IMR-90 (cell line): ENCODE measurements at regions not wholly inside any gene's neighbourhood (a gene's known extent, or its start where the extent isn't known, plus 50 kb on each side); places are given as distances from the start of the nearest gene placed in this dataset.
"Not testable (repeated sequence)": the region's sequence is repeated elsewhere in the genome, so short reads cannot be mapped to it uniquely, and the experiment has no call there.

Experiments used
- ATAC-seq: fragments of 200-7000 bp; cut with Tn5 transposase; 2 replicates; pipeline ENCODE4 v1.9.1; 2020; ENCODE audit warnings: low read depth, mild to moderate bottlenecking, moderate library complexity
- BruUV-seq: library from RNA; stranded (reverse); fragments of 400-500 nt; replicated peaks from 2 replicates; lab custom pipeline; 2021; lab: Mats Ljungman, UMichigan
- CTCF ChIA-PET: fragments of 300-600 bp; formaldehyde crosslinking; extraction: SDS; loops from one replicate; lab custom pipeline; 2021; ENCODE audit warnings: antibody characterized with exemption; lab: Yijun Ruan, JAX
- POLR2A ChIA-PET: fragments of 300-600 bp; sonication (Branson Sonifier 250); formaldehyde crosslinking; loops from one replicate; lab custom pipeline; 2022; ENCODE audit warnings: antibody characterized with exemption; ENCODE audit not compliant: unreplicated experiment; lab: Charles Lee
- DNase-seq: peaks from one replicate; pipeline ENCODE4 v3.0.0; 2013
- H2AFZ ChIP-seq: replicated peaks from 2 replicates; pipeline ENCODE3; 2013; ENCODE audit warnings: low read length, mild to moderate bottlenecking; ENCODE audit not compliant: poor library complexity
- H2AK5ac ChIP-seq: 2 replicates; pipeline ENCODE4 v1.6.1; 2013; ENCODE audit warnings: low read depth, low read length, inconsistent platforms
- H2AK9ac ChIP-seq: replicated peaks from 2 replicates; pipeline ENCODE3; 2013; ENCODE audit warnings: mild to moderate bottlenecking, low read depth, low read length, moderate library complexity; ENCODE audit not compliant: poor library complexity
- H2BK120ac ChIP-seq: 2 replicates; pipeline ENCODE4 v1.6.1; 2013; ENCODE audit warnings: low read depth, low read length, inconsistent platforms
- H2BK15ac ChIP-seq: 3 replicates; pipeline ENCODE4 v1.6.1; 2013; ENCODE audit warnings: low read depth, low read length, inconsistent platforms
- H2BK20ac ChIP-seq: 2 replicates; pipeline ENCODE4 v1.6.1; 2013; ENCODE audit warnings: low read depth, mild to moderate bottlenecking, inconsistent platforms, low read length, moderate library complexity
- H2BK5ac ChIP-seq: 2 replicates; pipeline ENCODE4 v1.6.1; 2013; ENCODE audit warnings: mild to moderate bottlenecking, low read depth, low read length, inconsistent platforms; ENCODE audit not compliant: poor library complexity, severe bottlenecking
- H3K14ac ChIP-seq: replicated peaks from 2 replicates; pipeline ENCODE4 v1.6.1; 2013; ENCODE audit warnings: low read depth, low read length, inconsistent platforms
- H3K18ac ChIP-seq: 2 replicates; pipeline ENCODE4 v1.6.1; 2013; ENCODE audit warnings: low read depth, low read length, control low read depth
- H3K23ac ChIP-seq: 2 replicates; pipeline ENCODE4 v1.6.1; 2013; ENCODE audit warnings: low read depth, low read length, inconsistent platforms
- H3K27ac ChIP-seq: 2 replicates; pipeline ENCODE4 v1.5.1; 2013; ENCODE audit warnings: mild to moderate bottlenecking, control low read depth, low read length; ENCODE audit not compliant: insufficient read depth
- H3K27me3 ChIP-seq: 2 replicates; pipeline ENCODE4 v1.6.1; 2013; ENCODE audit warnings: low read length; ENCODE audit not compliant: control insufficient read depth, insufficient read depth
- H3K36me3 ChIP-seq: 2 replicates; pipeline ENCODE4 v1.6.1; 2013; ENCODE audit warnings: low read length, mixed read lengths; ENCODE audit not compliant: control insufficient read depth, insufficient read depth
- H3K4ac ChIP-seq: 2 replicates; pipeline ENCODE4 v1.6.1; 2013; ENCODE audit warnings: low read depth, low read length, inconsistent platforms
- H3K4me1 ChIP-seq: 2 replicates; pipeline ENCODE4 v1.6.1; 2013; ENCODE audit warnings: low read length, mixed read lengths; ENCODE audit not compliant: control insufficient read depth, insufficient read depth
- H3K4me2 ChIP-seq: 2 replicates; pipeline ENCODE4 v1.6.1; 2013; ENCODE audit warnings: low read depth, mild to moderate bottlenecking, control low read depth, low read length, moderate library complexity
- H3K4me3 ChIP-seq: 2 replicates; pipeline ENCODE4 v1.5.1; 2013; ENCODE audit warnings: low read depth, mild to moderate bottlenecking, control low read depth, low read length, moderate library complexity; ENCODE audit not compliant: insufficient read depth
- H3K56ac ChIP-seq: 2 replicates; pipeline ENCODE4 v1.6.1; 2013; ENCODE audit warnings: low read length, inconsistent platforms; ENCODE audit not compliant: insufficient read depth; ENCODE audit errors: extremely low read depth
- H3K79me1 ChIP-seq, 2 experiments: 2 replicates each; pipeline ENCODE4 v1.6.1; 2013; ENCODE audit warnings: low read length in 2 of 2, inconsistent platforms in 1 of 2, low read depth in 1 of 2
- H3K9ac ChIP-seq: 2 replicates; pipeline ENCODE4 v1.6.1; 2013; ENCODE audit warnings: low read depth, low read length, control low read depth
- H3K9me1 ChIP-seq: 2 replicates; pipeline ENCODE4 v1.6.1; 2013; ENCODE audit warnings: low read length, inconsistent platforms; ENCODE audit not compliant: insufficient read depth
- H3K9me3 ChIP-seq: 2 replicates; pipeline ENCODE4 v1.6.1; 2013; ENCODE audit warnings: low read length; ENCODE audit not compliant: control insufficient read depth, insufficient read depth
- H4K20me1 ChIP-seq: 2 replicates; pipeline ENCODE4 v1.6.1; 2013; ENCODE audit warnings: low read length, inconsistent platforms; ENCODE audit not compliant: insufficient read depth
- H4K5ac ChIP-seq: 2 replicates; pipeline ENCODE4 v1.6.1; 2013; ENCODE audit warnings: mild to moderate bottlenecking, low read depth, low read length, control low read depth
- H4K8ac ChIP-seq, 2 experiments: 2 replicates each; pipeline ENCODE4 v1.6.1; 2013; ENCODE audit warnings: low read depth in 2 of 2, low read length in 2 of 2, control low read depth in 1 of 2, inconsistent platforms in 1 of 2
- H4K91ac ChIP-seq: 2 replicates; pipeline ENCODE4 v1.6.1; 2013; ENCODE audit warnings: low read depth, low read length, inconsistent platforms; ENCODE audit not compliant: insufficient read depth
- WGBS, 2 experiments: methylation state at CpG; one replicate each; pipeline versions ENCODE4 v1.1.5 to v1.1.7; 2013; ENCODE audit warnings: missing lambda C conversion rate in 2 of 2; ENCODE audit not compliant: insufficient read length in 1 of 2; ENCODE audit errors: extremely low coverage in 2 of 2; 5-methylcytosine and 5-hydroxymethylcytosine counted together
- dilution Hi-C: fragments of 300-500 bp; cut with HindIII; formaldehyde crosslinking; loops from one replicate; pipeline ENCODE4 v1.14.3; 2018; ENCODE audit warnings: low sequenced_read_pairs; ENCODE audit not compliant: unreplicated experiment
- in situ Hi-C: fragments of 300-500 bp; cut with MboI; formaldehyde crosslinking; loops from 3 replicates; pipeline ENCODE4 v1.14.3; 2019; ENCODE audit warnings: low sequenced_read_pairs, inconsistent platforms, mixed read lengths
- intact Hi-C: fragments of 100-400 bp; cut with micrococcal nuclease; formaldehyde crosslinking; loops from 2 replicates; pipeline ENCODE4 v1.10.0; 2022

DNA sequence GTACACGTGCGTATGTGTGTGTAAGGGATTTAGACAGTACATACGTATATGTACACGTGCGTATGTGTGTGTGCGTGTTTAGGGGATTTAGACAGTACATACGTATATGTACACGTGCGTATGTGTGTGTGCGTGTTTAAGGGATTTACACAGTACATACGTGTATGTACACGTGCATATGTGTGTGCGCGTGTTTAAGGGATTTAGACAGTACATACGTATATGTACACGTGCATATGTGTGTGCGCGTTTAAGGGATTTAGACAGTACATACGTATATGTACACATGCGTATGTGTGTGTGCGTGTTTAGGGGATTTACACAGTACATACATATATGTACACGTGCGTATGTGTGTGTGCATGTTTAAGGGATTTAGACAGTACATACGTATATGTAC lies 100.9 kb upstream of the ALKAL2 start:
- H3K56ac ChIP-seq, DNase-seq, H3K9me1 ChIP-seq, H2AK5ac ChIP-seq, H4K8ac ChIP-seq, CTCF ChIA-PET, POLR2A ChIA-PET, H3K36me3 ChIP-seq, ATAC-seq, H3K27me3 ChIP-seq, H3K23ac ChIP-seq, H3K4ac ChIP-seq, dilution Hi-C loops, H2AK9ac ChIP-seq, H3K4me1 ChIP-seq, H2BK120ac ChIP-seq, BruUV-seq, H3K14ac ChIP-seq, H3K4me3 ChIP-seq, H4K91ac ChIP-seq, intact Hi-C loops, H3K9ac ChIP-seq, H2AFZ ChIP-seq, H3K4me2 ChIP-seq, H3K27ac ChIP-seq, H4K20me1 ChIP-seq, H4K5ac ChIP-seq, H2BK5ac ChIP-seq, H3K18ac ChIP-seq, in situ Hi-C loops, H2BK15ac ChIP-seq, H2BK20ac ChIP-seq, H3K79me1 ChIP-seq: not testable (repeated sequence)
- H3K9me3 ChIP-seq: peaks cover 41% of the 10 kb centered on the region
- WGBS, 2 experiments: 96% methylated on average over 10 of the region's 24 CpGs; no CpG with 5 or more reads in 1 of the 2 experiments
